Neural progenitor cell (in vitro differentiated cells): ENCODE measurements at regions not wholly inside any gene's neighbourhood (a gene's known extent, or its start where the extent isn't known, plus 50 kb on each side); places are given as distances from the start of the nearest gene placed in this dataset.

Source experiments
- DNase-seq: peaks from one replicate; pipeline ENCODE4 v3.0.0-alpha.2; 2016; ENCODE audit warnings: low spot score
- H2AFZ ChIP-seq: fragments of 200-600 bp; sonication (generic); replicated peaks from 2 replicates; pipeline ENCODE4 v1.6.1; 2016; ENCODE audit warnings: antibody characterized with exemption
- H3F3A ChIP-seq: fragments of 200-600 bp; sonication (generic); 2 replicates; pipeline ENCODE4 v1.6.1; 2016; ENCODE audit warnings: antibody characterized with exemption, low read depth
- H3K27ac ChIP-seq: fragments of 200-600 bp; sonication (generic); 2 replicates; pipeline ENCODE4 v1.5.1; 2016; ENCODE audit warnings: mild to moderate bottlenecking
- H3K27me3 ChIP-seq: fragments of 200-600 bp; sonication (generic); 2 replicates; pipeline ENCODE4 v1.6.1; 2016; ENCODE audit warnings: mild to moderate bottlenecking, moderate library complexity
- H3K36me3 ChIP-seq: fragments of 200-600 bp; sonication (generic); 2 replicates; pipeline ENCODE4 v1.5.1; 2016
- H3K4me1 ChIP-seq: fragments of 200-600 bp; sonication (generic); 2 replicates; pipeline ENCODE4 v1.6.1; 2016; ENCODE audit warnings: mixed run types
- H3K4me2 ChIP-seq: fragments of 200-600 bp; sonication (generic); 2 replicates; pipeline ENCODE4 v1.6.1; 2016
- H3K4me3 ChIP-seq: fragments of 200-600 bp; sonication (generic); 2 replicates; pipeline ENCODE4 v1.5.1; 2016
- H3K79me2 ChIP-seq: fragments of 200-600 bp; sonication (generic); 2 replicates; pipeline ENCODE4 v1.6.1; 2016; ENCODE audit warnings: low read depth
- H3K9ac ChIP-seq: fragments of 200-600 bp; sonication (generic); 2 replicates; pipeline ENCODE4 v1.6.1; 2016
- H3K9me3 ChIP-seq: fragments of 200-600 bp; sonication (generic); 2 replicates; pipeline ENCODE4 v1.5.1; 2016; ENCODE audit warnings: low read depth
- H4K20me1 ChIP-seq: fragments of 200-600 bp; sonication (generic); 2 replicates; pipeline ENCODE4 v1.6.1; 2016; ENCODE audit warnings: low read depth
- H3K27ac Mint-ChIP-seq: 3 replicates; pipeline ENCODE4 v1.8.0; 2021; ENCODE audit warnings: mixed read lengths
- H3K27me3 Mint-ChIP-seq: 2 replicates; pipeline ENCODE4 v1.8.0; 2022; ENCODE audit warnings: low read depth, mild to moderate bottlenecking, inconsistent platforms, moderate library complexity, mixed read lengths; ENCODE audit not compliant: insufficient read depth
- H3K36me3 Mint-ChIP-seq: 3 replicates; pipeline ENCODE4 v1.8.0; 2021; ENCODE audit warnings: mixed read lengths
- H3K4me1 Mint-ChIP-seq: 3 replicates; pipeline ENCODE4 v1.8.0; 2021; ENCODE audit warnings: mixed read lengths
- H3K4me3 Mint-ChIP-seq: 3 replicates; pipeline ENCODE4 v1.8.0; 2021; ENCODE audit warnings: mild to moderate bottlenecking, moderate library complexity, mixed read lengths
- H3K9me3 Mint-ChIP-seq: 3 replicates; pipeline ENCODE4 v1.8.0; 2020; ENCODE audit warnings: mixed read lengths
- CTCF ChIP-seq: fragments of 200-600 bp; sonication (generic); IDR thresholded peaks from 2 replicates; pipeline ENCODE4 v1.5.1; 2017; ENCODE audit warnings: antibody characterized with exemption, mild to moderate bottlenecking
- EZH2 ChIP-seq: fragments of 200-600 bp; sonication (generic); IDR thresholded peaks from 2 replicates; pipeline ENCODE4 v1.6.1; 2017; ENCODE audit warnings: antibody characterized with exemption, mild to moderate bottlenecking, moderate library complexity
- EZH2phosphoT487 ChIP-seq: fragments of 200-600 bp; sonication (generic); IDR thresholded peaks from 2 replicates; pipeline ENCODE4 v1.6.1; 2017; ENCODE audit warnings: antibody characterized with exemption

- H3K27me3 Mint-ChIP-seq: peaks cover 3% of the 10 kb centered on the region
- no peak overlapping the region for H3K9ac ChIP-seq
- TF ChIP-seq CTCF (no peak), EZH2phosphoT487 (no peak), EZH2 (no peak)
Observed at GRCh38 chr2:220569112-220569897, 941.9 kb downstream of the SLC4A3 start.

GRCh38 chr2:220572385-220572784 lies 945.0 kb downstream of the SLC4A3 start:
- H3K9ac ChIP-seq: no peak overlapping the region
- H3K9me3 ChIP-seq: no peaks in the 10 kb centered on the region
- no peaks in the 10 kb centered on the region for H4K20me1 ChIP-seq
- no peak overlapping the region for H3K4me3 ChIP-seq
- H3K79me2 ChIP-seq: no peaks in the 10 kb centered on the region
- TF ChIP-seq EZH2phosphoT487: no peak
- TF ChIP-seq CTCF: no peak
- no peak for TF ChIP-seq EZH2
- Mint-ChIP-seq H3K27me3 (no peaks in the 10 kb centered on the region), H3K4me1 (peaks cover 6% of the 10 kb centered on the region), H3K36me3 (no peaks in the 10 kb centered on the region), H3K4me3 (no peak overlapping the region), H3K9me3 (no peaks in the 10 kb centered on the region), H3K27ac (no peak overlapping the region)
- H3K4me1 ChIP-seq: no peaks in the 10 kb centered on the region
- no peaks in the 10 kb centered on the region for H3K27me3 ChIP-seq
- H2AFZ ChIP-seq: no peak overlapping the region
- no peak for DNase-seq
- no peaks in the 10 kb centered on the region for H3F3A ChIP-seq
- no peaks in the 10 kb centered on the region for H3K36me3 ChIP-seq
- H3K27ac ChIP-seq: no peak overlapping the region
- no peak overlapping the region for H3K4me2 ChIP-seq

More at GRCh38 chr2:220569112-220569897, 941.9 kb downstream of the SLC4A3 start:
- no peak for DNase-seq
- Histone ChIP-seq H3K4me3 (no peak overlapping the region), H3K27ac (no peak overlapping the region), H3K4me2 (no peak overlapping the region), H3K9me3 (no peaks in the 10 kb centered on the region), H3F3A (no peaks in the 10 kb centered on the region), H3K36me3 (no peaks in the 10 kb centered on the region), H4K20me1 (no peaks in the 10 kb centered on the region), H3K4me1 (no peaks in the 10 kb centered on the region), H3K79me2 (no peaks in the 10 kb centered on the region), H2AFZ (no peak overlapping the region), H3K27me3 (no peaks in the 10 kb centered on the region)
- peaks cover 6% of the 10 kb centered on the region for H3K4me1 Mint-ChIP-seq
- H3K9me3 Mint-ChIP-seq: no peaks in the 10 kb centered on the region
- no peak overlapping the region for H3K27ac Mint-ChIP-seq
- no peak overlapping the region for H3K4me3 Mint-ChIP-seq
- H3K36me3 Mint-ChIP-seq: no peaks in the 10 kb centered on the region

GRCh38 chr2:220574038-220574437 lies 946.6 kb downstream of the SLC4A3 start:
- Histone ChIP-seq H3K27ac (no peak overlapping the region), H2AFZ (no peak overlapping the region), H3K27me3 (no peaks in the 10 kb centered on the region), H3K36me3 (no peaks in the 10 kb centered on the region), H3K9me3 (no peaks in the 10 kb centered on the region), H3K79me2 (no peaks in the 10 kb centered on the region), H3K4me2 (no peak overlapping the region), H3K4me3 (no peak overlapping the region), H4K20me1 (no peaks in the 10 kb centered on the region), H3K9ac (no peak overlapping the region), H3K4me1 (no peaks in the 10 kb centered on the region), H3F3A (no peaks in the 10 kb centered on the region)
- Mint-ChIP-seq H3K4me3 (no peak overlapping the region), H3K4me1 (peaks cover 5% of the 10 kb centered on the region), H3K36me3 (no peaks in the 10 kb centered on the region), H3K9me3 (no peaks in the 10 kb centered on the region), H3K27me3 (no peaks in the 10 kb centered on the region), H3K27ac (no peak overlapping the region)
- no peak for TF ChIP-seq CTCF
- TF ChIP-seq EZH2: no peak
- TF ChIP-seq EZH2phosphoT487: no peak
- no peak for DNase-seq
